ENCODE measurements at regions not wholly inside any gene's neighbourhood (a gene's known extent, or its start where the extent isn't known, plus 50 kb on each side); places are given as distances from the start of the nearest gene placed in this dataset.
"Not testable (repeated sequence)": the region's sequence is repeated elsewhere in the genome, so short reads cannot be mapped to it uniquely, and the experiment has no call there.

DNA sequence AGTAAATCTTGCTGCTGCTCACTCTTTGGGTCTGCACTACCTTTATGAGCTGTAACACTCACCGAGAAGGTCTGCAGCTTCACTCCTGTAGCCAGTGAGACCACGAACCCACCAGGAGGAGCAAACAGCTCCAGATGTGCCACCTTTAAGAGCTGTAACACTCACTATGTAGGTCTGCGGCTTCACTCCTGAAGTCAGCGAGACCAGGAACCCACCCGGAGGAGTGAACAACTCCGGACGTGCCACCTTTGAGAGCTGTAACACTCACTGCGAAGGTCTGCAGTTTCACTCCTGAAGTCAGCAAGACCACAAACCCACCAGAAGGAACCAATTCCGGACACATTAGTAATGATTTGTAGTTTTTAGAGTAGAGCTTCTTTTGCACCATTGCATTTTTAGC, 481.9 kb downstream of the PCDH7 start:
- not testable (repeated sequence) for H3K36me3 ChIP-seq (ENCODE audit: insufficient read depth, low read length); H3K4me3 ChIP-seq (ENCODE audit: low read depth in 1 of 2, low read length in 2 of 2); H3K27me3 ChIP-seq (ENCODE audit: control insufficient read depth in 1 of 2, insufficient read depth in 2 of 2, low read length in 2 of 2); H3K27ac ChIP-seq (ENCODE audit: low read depth, low read length); H3K9me3 ChIP-seq (ENCODE audit: low read length); H3K4me1 ChIP-seq (ENCODE audit: insufficient read depth, low read length); H3K9ac ChIP-seq (ENCODE audit: low read length)

DNA sequence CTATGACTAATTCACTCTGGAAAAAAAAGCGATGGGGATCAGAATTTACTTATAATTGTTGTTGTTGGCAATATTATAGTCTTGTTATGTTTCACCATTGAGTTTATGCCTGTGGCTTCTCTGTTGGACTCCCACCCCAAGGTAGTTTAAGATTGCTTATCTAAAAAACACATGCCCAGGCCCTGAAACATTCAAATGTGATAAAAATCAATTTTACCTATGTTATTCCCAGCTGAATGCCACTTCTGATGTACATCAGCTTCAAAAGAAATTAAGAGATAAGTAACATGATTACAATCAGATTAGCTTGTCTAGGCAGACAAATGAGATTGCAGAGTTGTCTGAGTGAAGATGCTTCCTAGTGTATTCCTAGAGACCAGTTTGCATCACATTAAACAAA, 484.7 kb downstream of the PCDH7 start:
- Histone ChIP-seq H3K9ac (ENCODE audit: low read length) (no peak overlapping the region), H3K27ac (ENCODE audit: low read depth, low read length) (no peak overlapping the region), H3K4me3 (ENCODE audit: low read depth in 1 of 2, low read length in 2 of 2) (no peak overlapping the region), H3K4me1 (ENCODE audit: insufficient read depth, low read length) (no peaks in the 10 kb centered on the region), H3K36me3 (ENCODE audit: insufficient read depth, low read length) (no peaks in the 10 kb centered on the region), H3K27me3 (ENCODE audit: control insufficient read depth in 1 of 2, insufficient read depth in 2 of 2, low read length in 2 of 2) (no peaks in the 10 kb centered on the region), H3K9me3 (ENCODE audit: low read length) (no peaks in the 10 kb centered on the region)

DNA sequence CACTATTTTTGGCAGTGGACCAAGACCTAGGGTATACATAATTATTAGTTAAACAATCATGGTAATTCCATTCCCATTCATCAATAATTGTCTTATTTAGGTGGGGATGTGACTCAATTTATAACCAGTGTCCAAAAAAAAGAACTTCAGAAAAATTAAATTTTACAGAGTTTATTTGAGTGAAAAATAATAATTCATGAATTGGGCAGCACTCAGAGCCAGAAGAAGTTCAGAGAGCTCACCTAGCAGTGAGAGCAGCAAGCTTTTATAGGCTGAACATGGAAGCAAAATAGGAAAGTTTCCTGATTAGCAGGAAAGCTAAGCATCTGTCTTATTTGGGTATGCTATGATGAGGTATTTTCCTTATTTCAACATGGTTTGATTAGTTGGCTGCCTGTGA, 500.8 kb downstream of the PCDH7 start:
- no peaks in the 10 kb centered on the region for H3K27me3 ChIP-seq (ENCODE audit: control insufficient read depth in 1 of 2, insufficient read depth in 2 of 2, low read length in 2 of 2)
- no peak overlapping the region for H3K27ac ChIP-seq (ENCODE audit: low read depth, low read length)
- no peaks in the 10 kb centered on the region for H3K9me3 ChIP-seq (ENCODE audit: low read length)
- no peak overlapping the region for H3K9ac ChIP-seq (ENCODE audit: low read length)
- no peak overlapping the region for H3K4me3 ChIP-seq (ENCODE audit: low read depth in 1 of 2, low read length in 2 of 2)
- H3K4me1 ChIP-seq (ENCODE audit: insufficient read depth, low read length): no peaks in the 10 kb centered on the region
- no peaks in the 10 kb centered on the region for H3K36me3 ChIP-seq (ENCODE audit: insufficient read depth, low read length)

DNA sequence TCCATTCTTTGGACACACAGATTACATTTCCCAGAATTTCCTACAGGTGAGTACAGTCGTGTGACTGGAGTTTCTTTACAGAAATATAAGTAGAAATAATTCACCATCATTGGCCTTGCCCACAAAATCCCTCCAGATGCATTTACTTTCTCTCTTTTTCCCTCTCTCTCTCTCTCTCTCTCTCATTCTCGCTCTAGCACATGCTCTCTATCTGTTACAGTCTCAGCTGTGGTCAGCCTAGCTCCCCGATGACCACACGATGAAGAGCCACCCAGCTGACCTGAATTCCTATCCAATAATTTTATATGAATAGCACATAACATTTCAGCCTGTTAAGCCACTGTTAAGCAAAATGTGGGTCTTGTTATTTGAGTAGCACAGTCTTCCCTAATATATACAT, 507.9 kb downstream of the PCDH7 start:
- Histone ChIP-seq H3K27me3 (ENCODE audit: control insufficient read depth in 1 of 2, insufficient read depth in 2 of 2, low read length in 2 of 2) (no peaks in the 10 kb centered on the region), H3K9me3 (ENCODE audit: low read length) (no peaks in the 10 kb centered on the region), H3K4me1 (ENCODE audit: insufficient read depth, low read length) (no peaks in the 10 kb centered on the region), H3K27ac (ENCODE audit: low read depth, low read length) (no peak overlapping the region), H3K36me3 (ENCODE audit: insufficient read depth, low read length) (no peaks in the 10 kb centered on the region), H3K9ac (ENCODE audit: low read length) (no peak overlapping the region), H3K4me3 (ENCODE audit: low read depth in 1 of 2, low read length in 2 of 2) (no peak overlapping the region)

DNA sequence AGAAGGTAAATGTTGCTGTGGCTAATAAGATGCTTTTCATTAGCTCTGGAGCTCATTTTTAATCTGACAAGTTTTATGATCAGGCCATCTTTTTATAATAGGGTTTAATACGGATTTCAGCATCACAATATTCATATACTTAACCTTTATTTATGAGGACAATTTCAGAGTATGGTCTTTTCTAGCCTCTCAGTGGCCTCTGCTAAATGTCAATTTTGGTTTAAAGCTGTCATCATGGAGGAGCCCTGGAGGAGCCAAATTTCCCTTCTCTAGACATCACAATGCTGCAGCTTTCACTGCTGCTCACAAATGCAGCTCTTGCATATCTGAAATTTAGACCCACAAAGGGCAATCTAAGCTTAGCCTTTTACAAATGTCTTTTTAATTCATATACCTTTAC, 510.4 kb downstream of the PCDH7 start:
- no peak overlapping the region for H3K4me3 ChIP-seq (ENCODE audit: low read depth in 1 of 2, low read length in 2 of 2)
- H3K9ac ChIP-seq (ENCODE audit: low read length): no peak overlapping the region
- H3K27ac ChIP-seq (ENCODE audit: low read depth, low read length): no peak overlapping the region
- H3K4me1 ChIP-seq (ENCODE audit: insufficient read depth, low read length): no peaks in the 10 kb centered on the region
- no peaks in the 10 kb centered on the region for H3K36me3 ChIP-seq (ENCODE audit: insufficient read depth, low read length)
- no peaks in the 10 kb centered on the region for H3K9me3 ChIP-seq (ENCODE audit: low read length)
- H3K27me3 ChIP-seq (ENCODE audit: control insufficient read depth in 1 of 2, insufficient read depth in 2 of 2, low read length in 2 of 2): no peaks in the 10 kb centered on the region

DNA sequence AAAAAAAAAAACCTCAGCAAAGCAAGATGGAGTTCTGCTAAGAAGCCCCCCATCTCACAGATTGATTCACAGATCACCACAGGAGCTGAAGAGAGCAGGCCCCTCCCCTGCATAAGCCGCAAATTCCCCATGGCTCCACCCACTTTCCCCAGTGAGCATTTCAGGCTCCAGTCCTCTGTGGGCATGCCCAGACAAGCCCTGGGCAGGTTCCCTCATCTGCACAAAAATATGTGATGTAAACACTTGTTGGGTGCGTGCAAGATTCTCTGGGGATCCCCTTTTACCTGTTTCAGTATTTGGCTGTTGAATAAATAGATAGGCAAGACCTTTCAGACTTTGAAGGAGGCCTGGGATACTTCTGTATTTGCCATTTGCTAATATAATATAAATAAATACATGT, 514.3 kb downstream of the PCDH7 start:
- H3K9ac ChIP-seq (ENCODE audit: low read length): no peak overlapping the region
- no peak overlapping the region for H3K4me3 ChIP-seq (ENCODE audit: low read depth in 1 of 2, low read length in 2 of 2)
- H3K36me3 ChIP-seq (ENCODE audit: insufficient read depth, low read length): no peaks in the 10 kb centered on the region
- H3K9me3 ChIP-seq (ENCODE audit: low read length): no peaks in the 10 kb centered on the region
- no peaks in the 10 kb centered on the region for H3K4me1 ChIP-seq (ENCODE audit: insufficient read depth, low read length)
- H3K27me3 ChIP-seq (ENCODE audit: control insufficient read depth in 1 of 2, insufficient read depth in 2 of 2, low read length in 2 of 2): no peaks in the 10 kb centered on the region
- H3K27ac ChIP-seq (ENCODE audit: low read depth, low read length): no peak overlapping the region

DNA sequence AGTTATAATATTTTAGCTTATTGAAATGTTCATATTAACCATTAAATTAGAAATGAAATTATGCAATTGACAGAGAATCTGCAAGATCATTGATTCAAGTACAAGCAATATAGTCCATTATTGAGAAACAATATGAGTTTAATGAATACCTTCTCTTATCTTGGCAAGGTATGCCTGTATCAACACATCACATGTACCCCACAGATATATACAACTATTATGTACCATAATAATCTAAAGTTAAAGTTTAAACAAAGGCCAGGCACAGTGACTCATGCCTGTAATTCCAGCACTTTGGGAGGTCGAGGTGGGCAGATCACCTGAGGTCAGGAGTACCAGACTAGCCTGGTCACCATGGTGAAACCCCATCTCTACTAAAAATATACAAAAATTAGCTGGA, 514.7 kb downstream of the PCDH7 start:
- Histone ChIP-seq H3K9me3 (ENCODE audit: low read length) (no peaks in the 10 kb centered on the region), H3K4me1 (ENCODE audit: insufficient read depth, low read length) (no peaks in the 10 kb centered on the region), H3K4me3 (ENCODE audit: low read depth in 1 of 2, low read length in 2 of 2) (no peak overlapping the region), H3K9ac (ENCODE audit: low read length) (no peak overlapping the region), H3K27me3 (ENCODE audit: control insufficient read depth in 1 of 2, insufficient read depth in 2 of 2, low read length in 2 of 2) (no peaks in the 10 kb centered on the region), H3K36me3 (ENCODE audit: insufficient read depth, low read length) (no peaks in the 10 kb centered on the region), H3K27ac (ENCODE audit: low read depth, low read length) (no peak overlapping the region)

DNA sequence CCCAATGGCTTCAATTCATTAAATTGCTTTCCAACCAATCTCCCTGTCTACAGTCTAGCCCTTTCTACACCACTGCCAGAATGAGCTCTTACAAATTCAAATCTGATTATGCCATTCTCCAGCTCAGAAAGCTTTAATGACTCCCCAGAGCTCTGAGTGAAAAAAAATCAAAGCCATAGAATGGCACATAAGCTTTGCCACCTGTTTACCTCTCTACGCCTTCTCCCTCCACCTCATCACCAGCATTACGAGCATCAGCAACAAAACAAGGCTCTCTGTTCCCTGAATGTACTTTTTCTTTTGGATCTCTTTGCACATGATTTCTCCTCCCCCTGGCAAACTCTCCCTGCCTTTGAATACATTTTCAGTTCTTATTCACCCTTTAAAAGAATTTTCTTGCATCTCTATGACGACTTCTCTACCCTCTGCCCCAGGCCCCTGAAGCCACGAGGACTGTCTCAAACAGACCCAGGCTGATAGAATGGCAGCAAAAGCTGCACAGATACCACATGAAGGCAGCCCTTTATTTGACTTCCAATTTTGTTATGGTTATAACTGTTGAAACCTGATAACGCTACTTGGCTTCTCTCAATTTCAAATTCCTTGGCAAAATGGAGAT, 516.0 kb downstream of the PCDH7 start:
- Histone ChIP-seq H3K36me3 (ENCODE audit: insufficient read depth, low read length) (no peaks in the 10 kb centered on the region), H3K27ac (ENCODE audit: low read depth, low read length) (no peak overlapping the region), H3K4me1 (ENCODE audit: insufficient read depth, low read length) (no peaks in the 10 kb centered on the region), H3K9ac (ENCODE audit: low read length) (no peak overlapping the region), H3K4me3 (ENCODE audit: low read depth in 1 of 2, low read length in 2 of 2) (no peak overlapping the region), H3K9me3 (ENCODE audit: low read length) (no peaks in the 10 kb centered on the region), H3K27me3 (ENCODE audit: control insufficient read depth in 1 of 2, insufficient read depth in 2 of 2, low read length in 2 of 2) (no peaks in the 10 kb centered on the region)

DNA sequence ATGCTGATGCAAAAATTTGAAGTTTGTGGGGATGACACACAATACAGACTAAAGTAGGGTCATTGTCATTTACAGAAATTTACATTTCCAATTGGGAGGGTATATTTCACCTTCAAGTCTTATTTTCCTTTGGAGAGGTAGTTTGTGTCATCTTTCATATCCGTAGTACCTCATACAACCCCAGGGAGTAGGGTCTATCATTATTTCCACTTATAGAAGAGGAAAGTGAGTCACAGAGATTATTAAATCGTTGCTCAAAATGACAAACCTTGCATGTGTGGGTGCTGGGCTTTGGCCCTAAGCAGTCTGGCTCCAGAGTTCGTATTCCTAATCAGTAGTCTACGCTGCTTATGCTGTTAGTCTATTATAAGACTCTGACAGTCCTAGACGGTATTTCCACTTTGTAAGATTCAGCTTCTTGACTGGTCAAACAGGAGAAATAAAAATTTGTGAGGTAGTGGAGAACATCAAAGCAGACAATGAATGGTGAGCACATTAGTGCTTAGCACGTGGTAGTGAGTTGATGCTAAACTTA, 516.5 kb downstream of the PCDH7 start:
- Histone ChIP-seq H3K27me3 (ENCODE audit: control insufficient read depth in 1 of 2, insufficient read depth in 2 of 2, low read length in 2 of 2) (no peaks in the 10 kb centered on the region), H3K9me3 (ENCODE audit: low read length) (no peaks in the 10 kb centered on the region), H3K36me3 (ENCODE audit: insufficient read depth, low read length) (no peaks in the 10 kb centered on the region), H3K27ac (ENCODE audit: low read depth, low read length) (no peak overlapping the region), H3K9ac (ENCODE audit: low read length) (no peak overlapping the region), H3K4me3 (ENCODE audit: low read depth in 1 of 2, low read length in 2 of 2) (no peak overlapping the region), H3K4me1 (ENCODE audit: insufficient read depth, low read length) (no peaks in the 10 kb centered on the region)

DNA sequence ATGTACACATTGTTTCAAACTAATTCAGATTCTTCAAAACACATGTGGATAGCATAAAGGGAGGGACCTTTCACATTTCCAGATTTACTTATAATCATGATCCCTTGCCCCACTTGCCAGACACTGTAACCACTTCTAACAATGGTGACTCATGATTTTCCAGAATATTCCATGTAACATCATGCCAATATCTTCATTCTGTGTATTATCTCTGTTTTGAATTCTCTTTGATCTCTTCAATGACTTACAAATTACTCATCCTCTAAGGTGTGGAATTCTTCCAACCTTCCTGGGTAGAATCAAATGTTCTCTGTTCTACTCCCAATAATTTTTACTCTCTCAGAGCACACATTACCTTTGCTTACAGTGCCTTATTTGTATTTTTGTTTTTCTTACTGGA, 517.1 kb downstream of the PCDH7 start:
- H3K9me3 ChIP-seq (ENCODE audit: low read length): no peaks in the 10 kb centered on the region
- H3K36me3 ChIP-seq (ENCODE audit: insufficient read depth, low read length): no peaks in the 10 kb centered on the region
- no peak overlapping the region for H3K4me3 ChIP-seq (ENCODE audit: low read depth in 1 of 2, low read length in 2 of 2)
- H3K27ac ChIP-seq (ENCODE audit: low read depth, low read length): no peak overlapping the region
- H3K27me3 ChIP-seq (ENCODE audit: control insufficient read depth in 1 of 2, insufficient read depth in 2 of 2, low read length in 2 of 2): no peaks in the 10 kb centered on the region
- H3K4me1 ChIP-seq (ENCODE audit: insufficient read depth, low read length): no peaks in the 10 kb centered on the region
- no peak overlapping the region for H3K9ac ChIP-seq (ENCODE audit: low read length)

DNA sequence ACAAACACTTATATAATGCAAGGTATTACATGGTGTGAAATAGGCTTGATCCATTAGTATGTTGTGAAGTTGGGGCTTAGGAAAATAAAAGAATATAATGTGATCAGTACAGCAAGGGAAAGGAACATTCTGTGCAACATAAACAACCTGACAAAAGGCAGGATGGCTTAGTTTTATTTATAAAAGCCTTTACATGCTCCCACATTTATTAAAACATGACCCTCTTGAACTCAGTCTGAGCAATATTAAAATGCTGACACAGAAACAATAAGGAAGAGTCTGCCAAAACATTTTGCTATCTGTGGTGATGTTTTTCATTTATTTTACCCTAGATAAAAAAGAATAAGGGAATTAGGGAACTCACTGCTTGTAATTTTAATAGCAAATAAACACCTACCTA, 519.7 kb downstream of the PCDH7 start:
- no peak overlapping the region for H3K4me3 ChIP-seq (ENCODE audit: low read depth in 1 of 2, low read length in 2 of 2)
- H3K4me1 ChIP-seq (ENCODE audit: insufficient read depth, low read length): no peaks in the 10 kb centered on the region
- H3K9me3 ChIP-seq (ENCODE audit: low read length): no peaks in the 10 kb centered on the region
- no peak overlapping the region for H3K27ac ChIP-seq (ENCODE audit: low read depth, low read length)
- H3K36me3 ChIP-seq (ENCODE audit: insufficient read depth, low read length): no peaks in the 10 kb centered on the region
- no peak overlapping the region for H3K9ac ChIP-seq (ENCODE audit: low read length)
- no peaks in the 10 kb centered on the region for H3K27me3 ChIP-seq (ENCODE audit: control insufficient read depth in 1 of 2, insufficient read depth in 2 of 2, low read length in 2 of 2)

DNA sequence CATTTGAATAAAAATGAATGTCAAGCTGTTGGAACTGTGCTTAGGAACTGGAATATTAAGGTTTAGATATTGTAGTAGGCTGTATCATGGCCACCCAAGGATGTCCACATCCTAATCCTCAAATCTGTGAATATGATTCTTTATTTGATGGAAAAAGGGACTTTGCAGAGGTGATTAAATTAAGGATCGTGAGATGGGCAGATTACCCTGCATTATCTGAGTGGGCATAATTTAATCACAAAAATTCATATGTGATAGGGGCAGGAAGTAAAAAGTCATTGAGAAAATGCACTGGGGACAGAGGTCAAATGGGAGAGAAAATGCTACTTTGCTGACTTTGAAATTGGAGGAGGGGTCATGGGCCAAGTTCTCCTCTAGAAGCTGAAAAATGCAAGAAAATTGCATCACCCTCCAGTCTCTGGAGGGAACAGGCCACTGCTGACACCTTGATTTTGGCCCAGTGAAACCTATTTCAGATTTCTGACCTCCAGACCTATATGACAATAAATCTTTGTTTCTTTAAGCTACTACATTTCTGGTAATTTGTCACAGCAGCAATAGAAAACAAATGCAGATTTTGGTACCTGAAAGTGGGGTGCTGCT, 521.4 kb downstream of the PCDH7 start:
- no peak overlapping the region for H3K9ac ChIP-seq (ENCODE audit: low read length)
- no peaks in the 10 kb centered on the region for H3K36me3 ChIP-seq (ENCODE audit: insufficient read depth, low read length)
- H3K4me3 ChIP-seq (ENCODE audit: low read depth in 1 of 2, low read length in 2 of 2): no peak overlapping the region
- H3K27me3 ChIP-seq (ENCODE audit: control insufficient read depth in 1 of 2, insufficient read depth in 2 of 2, low read length in 2 of 2): no peaks in the 10 kb centered on the region
- H3K9me3 ChIP-seq (ENCODE audit: low read length): no peaks in the 10 kb centered on the region
- no peaks in the 10 kb centered on the region for H3K4me1 ChIP-seq (ENCODE audit: insufficient read depth, low read length)
- H3K27ac ChIP-seq (ENCODE audit: low read depth, low read length): no peak overlapping the region
